K562 (cell line): ENCODE measurements at regions not wholly inside any gene's neighbourhood (a gene's known extent, or its start where the extent isn't known, plus 50 kb on each side); places are given as distances from the start of the nearest gene placed in this dataset.

Experiments
- ATAC-seq: fragments of 200-7000 bp; cut with Tn5 transposase; 3 replicates; pipeline ENCODE4 v1.9.1; 2020; ENCODE audit warnings: moderate library complexity
- BruUV-seq: library from RNA; stranded (reverse); fragments of 400-500 nt; replicated peaks from 2 replicates; lab custom pipeline; 2021; lab: Mats Ljungman, UMichigan
- CTCF ChIA-PET: fragments of 300-600 bp; formaldehyde crosslinking; extraction: SDS; loops from one replicate; lab custom pipeline; 2021; ENCODE audit warnings: low intra/inter-chr PET ratio; lab: Yijun Ruan, JAX
- POLR2A ChIA-PET: fragments of 300-600, 350-650 bp; sonication (Branson Sonifier 250); formaldehyde crosslinking; extraction: SDS; loops from one replicate; lab custom pipeline; 2021; ENCODE audit warnings: antibody characterized with exemption, inconsistent platforms; lab: Yijun Ruan, JAX
- DNase-seq, 4 experiments: peaks; one replicate each; pipeline versions ENCODE4 v3.0.0 to v3.0.0-alpha.2; 2011 to 2018; ENCODE audit warnings: low spot score in 3 of 4, mixed read lengths in 3 of 4; ENCODE audit errors: extremely low read depth in 1 of 4
- FAIRE-seq: peaks from 2 replicates; lab custom pipeline; 2011; peaks lifted over from hg19 to GRCh38; lab: Jason Lieb, UNC
- H2AFZ ChIP-seq: 2 replicates; pipeline ENCODE4 v1.6.0; 2011; ENCODE audit warnings: low read depth, low read length, control low read depth, inconsistent platforms
- H3K27ac ChIP-seq: fragments of 200-600 bp; 3 replicates; pipeline ENCODE4 v1.8.0; 2011; ENCODE audit warnings: low read depth, mild to moderate bottlenecking, control low read depth, inconsistent platforms, low read length, moderate library complexity, mixed read lengths; ENCODE audit errors: extremely low read depth
- H3K27me3 ChIP-seq, 2 experiments: fragments of 300-600 bp in 1 of 2; 2 replicates in 1 of 2; 3 replicates in 1 of 2; pipeline versions ENCODE4 v1.6.0 to v1.8.0; 2011; ENCODE audit warnings: inconsistent platforms in 2 of 2, low read length in 2 of 2, mild to moderate bottlenecking in 1 of 2, mixed read lengths in 1 of 2, moderate library complexity in 1 of 2; ENCODE audit not compliant: control insufficient read depth in 2 of 2, insufficient read depth in 2 of 2
- H3K36me3 ChIP-seq: fragments of 300-600 bp; 3 replicates; pipeline ENCODE4 v1.8.0; 2011; ENCODE audit warnings: mild to moderate bottlenecking, low read length, inconsistent platforms; ENCODE audit not compliant: control insufficient read depth, insufficient read depth
- H3K4me1 ChIP-seq, 2 experiments: fragments of 200-600 bp in 1 of 2; replicated peaks in 1 of 2; 2 replicates in 1 of 2; 3 replicates in 1 of 2; pipeline versions ENCODE4 v1.5.1 to v1.8.0; 2011; ENCODE audit warnings: inconsistent platforms in 2 of 2, low read length in 2 of 2, mild to moderate bottlenecking in 1 of 2, mixed read lengths in 1 of 2, moderate library complexity in 1 of 2; ENCODE audit not compliant: control insufficient read depth in 2 of 2, insufficient read depth in 2 of 2
- H3K4me2 ChIP-seq: 2 replicates; pipeline ENCODE4 v1.6.1; 2011; ENCODE audit warnings: low read length, control low read depth, inconsistent platforms, mixed read lengths; ENCODE audit not compliant: insufficient read depth
- H3K4me3 ChIP-seq: fragments of 200-600 bp; sonication (generic), shearing (Covaris generic); 2 replicates; pipeline ENCODE4 v1.5.1; 2016; ENCODE audit warnings: control low read depth, inconsistent platforms
- H3K79me2 ChIP-seq: fragments of 200-600 bp; 3 replicates; pipeline ENCODE4 v1.8.0; 2011; ENCODE audit warnings: low read length, inconsistent platforms; ENCODE audit not compliant: control insufficient read depth, insufficient read depth
- H3K9ac ChIP-seq, 2 experiments: 2 replicates each; pipeline versions ENCODE4 v1.6.0 to v1.6.1; 2011; ENCODE audit warnings: low read depth in 2 of 2, low read length in 2 of 2, control low read depth in 1 of 2, inconsistent platforms in 1 of 2, mild to moderate bottlenecking in 1 of 2, mixed read lengths in 1 of 2; ENCODE audit not compliant: insufficient read depth in 1 of 2
- H3K9me1 ChIP-seq: one replicate; pipeline ENCODE4 v1.6.0; 2011; ENCODE audit warnings: inconsistent platforms, mild to moderate bottlenecking, low read length, moderate library complexity; ENCODE audit not compliant: control insufficient read depth, insufficient read depth
- H3K9me3 ChIP-seq: replicated peaks from 2 replicates; pipeline ENCODE4 v1.5.1; 2011; ENCODE audit warnings: low read depth, low read length, inconsistent platforms; ENCODE audit not compliant: control insufficient read depth, insufficient read depth
- H4K20me1 ChIP-seq: replicated peaks from 2 replicates; pipeline ENCODE4 v1.6.1; 2011; ENCODE audit warnings: low read length, inconsistent platforms, mixed read lengths; ENCODE audit not compliant: control insufficient read depth, insufficient read depth
- CEBPG ChIP-seq, 3 experiments: fragments of 200-800 bp in 1 of 3; sonication (Bioruptor generic) in 1 of 3; sonication (generic) in 1 of 3; formaldehyde crosslinking in 1 of 3; IDR thresholded peaks in 2 of 3; conservative IDR thresholded peaks in 1 of 3; 2 replicates each; pipeline versions ENCODE4 v1.6.1 to v1.8.0; 2016 to 2022; ENCODE audit warnings: missing compliant biosample characterization in 2 of 3, missing genetic modification characterization in 2 of 3, mild to moderate bottlenecking in 1 of 3, missing genetic modification reagents in 1 of 3
- CHD1 ChIP-seq: fragments of 200-600 bp; sonication (generic); IDR thresholded peaks from one replicate; pipeline ENCODE4 v1.6.1; 2012; ENCODE audit warnings: mild to moderate bottlenecking, moderate library complexity, low read length, inconsistent platforms
- CTBP1 ChIP-seq: fragments of 450-650 bp; IDR thresholded peaks from 2 replicates; pipeline ENCODE4 v1.6.1; 2016; ENCODE audit warnings: borderline replicate concordance
- CUX1 ChIP-seq: fragments of 200-800 bp; sonication (Bioruptor generic); IDR thresholded peaks from 2 replicates; pipeline ENCODE4 v1.6.1; 2016; ENCODE audit warnings: missing genetic modification characterization, missing compliant biosample characterization
- MBD1 ChIP-seq: fragments of 250-450 bp; sonication (Bioruptor Pico); IDR thresholded peaks from 2 replicates; pipeline ENCODE4 v1.8.0; 2022; ENCODE audit warnings: inconsistent platforms
- SMAD1 ChIP-seq: fragments of 150-350 bp; IDR thresholded peaks from 2 replicates; pipeline ENCODE4 v1.6.1; 2014; ENCODE audit warnings: low read length, low read depth; ENCODE audit not compliant: partially characterized antibody
- WGBS: fragments of 100-300 bp; shearing (Covaris generic); methylation state at CpG from one replicate; pipeline ENCODE4 v1.1.6; 2016; ENCODE audit warnings: low coverage, mixed read lengths; ENCODE audit not compliant: insufficient coverage; ENCODE audit errors: missing lambda C conversion rate; 5-methylcytosine and 5-hydroxymethylcytosine counted together
- in situ Hi-C: fragments of 300-500 bp; cut with MboI; formaldehyde crosslinking; loops from 4 replicates; pipeline ENCODE4 v1.15.0; 2018; ENCODE audit warnings: inconsistent platforms, mixed read lengths
- intact Hi-C: fragments of 100-400 bp; cut with micrococcal nuclease; formaldehyde crosslinking; loops from 2 replicates; pipeline ENCODE4 v1.14.2; 2022
- TF ChIP-seq, protein P1 (sequence below): sonication (generic); formaldehyde crosslinking; IDR thresholded peaks from 2 replicates; pipeline ENCODE4 v1.8.0; 2022; ENCODE audit warnings: missing genetic modification reagents, mild to moderate bottlenecking, borderline replicate concordance

- TF ChIP-seq, protein P1, sequence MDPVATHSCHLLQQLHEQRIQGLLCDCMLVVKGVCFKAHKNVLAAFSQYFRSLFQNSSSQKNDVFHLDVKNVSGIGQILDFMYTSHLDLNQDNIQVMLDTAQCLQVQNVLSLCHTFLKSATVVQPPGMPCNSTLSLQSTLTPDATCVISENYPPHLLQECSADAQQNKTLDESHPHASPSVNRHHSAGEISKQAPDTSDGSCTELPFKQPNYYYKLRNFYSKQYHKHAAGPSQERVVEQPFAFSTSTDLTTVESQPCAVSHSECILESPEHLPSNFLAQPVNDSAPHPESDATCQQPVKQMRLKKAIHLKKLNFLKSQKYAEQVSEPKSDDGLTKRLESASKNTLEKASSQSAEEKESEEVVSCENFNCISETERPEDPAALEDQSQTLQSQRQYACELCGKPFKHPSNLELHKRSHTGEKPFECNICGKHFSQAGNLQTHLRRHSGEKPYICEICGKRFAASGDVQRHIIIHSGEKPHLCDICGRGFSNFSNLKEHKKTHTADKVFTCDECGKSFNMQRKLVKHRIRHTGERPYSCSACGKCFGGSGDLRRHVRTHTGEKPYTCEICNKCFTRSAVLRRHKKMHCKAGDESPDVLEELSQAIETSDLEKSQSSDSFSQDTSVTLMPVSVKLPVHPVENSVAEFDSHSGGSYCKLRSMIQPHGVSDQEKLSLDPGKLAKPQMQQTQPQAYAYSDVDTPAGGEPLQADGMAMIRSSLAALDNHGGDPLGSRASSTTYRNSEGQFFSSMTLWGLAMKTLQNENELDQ (CRISPR knock-in tag) = no peak
- TF ChIP-seq MBD1 (CRISPR knock-in tag) (no peak), CHD1 (no peak)
Observed at GRCh38 chr4:17168571-17168970, 270.1 kb upstream of the LDB2 start (continued).

DNA sequence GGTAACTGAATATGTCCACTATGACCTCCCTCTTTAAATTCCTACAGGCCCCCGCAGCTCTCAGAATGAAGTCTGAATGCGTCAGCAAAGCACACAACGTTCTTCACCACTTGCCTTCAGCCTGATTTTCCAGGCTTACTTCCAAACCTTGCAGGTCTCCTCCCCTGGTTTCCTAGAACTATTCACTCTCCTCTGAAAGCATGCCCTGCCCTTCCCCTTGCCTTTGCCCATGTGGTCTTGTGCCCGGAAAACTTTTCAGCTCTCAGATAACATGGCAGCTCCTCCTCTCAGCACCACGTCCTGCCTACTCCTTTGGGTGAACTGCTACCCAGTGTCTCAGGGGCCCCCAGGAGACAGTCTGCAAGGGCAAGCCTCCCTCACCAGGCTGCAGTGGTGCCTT lies 268.5 kb upstream of the LDB2 start:
- TF ChIP-seq CEBPG (CRISPR knock-in tag; IDR thresholded peaks at IDR 0.05) (no peak), CEBPG (tag; conservative IDR thresholded peaks at IDR 0.05 in 1 of 2, IDR thresholded peaks at IDR 0.05 in 1 of 2) (no peak), CUX1 (CRISPR knock-in tag) (no peak), CTBP1 (no peak), SMAD1 (no peak)
- TF ChIP-seq, all 486 proteins: peak for 0
- H3K27ac ChIP-seq = no peak overlapping the region

More for the DNA sequence above, 268.5 kb upstream of the LDB2 start:
- H3K4me2 ChIP-seq = no peak overlapping the region
- no peak for ATAC-seq
- no peaks in the 10 kb centered on the region for H3K79me2 ChIP-seq
- no peak for FAIRE-seq
- H3K4me3 ChIP-seq = no peak overlapping the region
- DNase-seq = no peak
- in situ Hi-C loops (no loop called here), intact Hi-C loops (no loop called here)
- no peak overlapping the region for H3K9ac ChIP-seq
- WGBS = 0% methylated on average over 4 of the region's 5 CpGs
- H3K9me3 ChIP-seq = no peaks in the 10 kb centered on the region
- POLR2A ChIA-PET = no interaction called here
- no peaks in the 10 kb centered on the region for H3K27me3 ChIP-seq
- H3K36me3 ChIP-seq = no peaks in the 10 kb centered on the region
- H4K20me1 ChIP-seq = no peaks in the 10 kb centered on the region
- no TSS peak for BruUV-seq
- H3K9me1 ChIP-seq = no peaks in the 10 kb centered on the region
- no peak overlapping the region for H2AFZ ChIP-seq
- CTCF ChIA-PET = no interaction called here
- H3K4me1 ChIP-seq = no peaks in the 10 kb centered on the region
